ENCODE measurements at regions not wholly inside any gene's neighbourhood (a gene's known extent, or its start where the extent isn't known, plus 50 kb on each side); places are given as distances from the start of the nearest gene placed in this dataset.
"Not testable (repeated sequence)": the region's sequence is repeated elsewhere in the genome, so short reads cannot be mapped to it uniquely, and the experiment has no call there.

GRCh38 chr4:3921902-3922301 is 155.7 kb downstream of the ADRA2C start:
- intact Hi-C loops (cut with micrococcal nuclease; ENCODE audit: unreplicated experiment); H3K27ac Mint-ChIP-seq (ENCODE audit: unreplicated experiment); H3K36me3 Mint-ChIP-seq (ENCODE audit: insufficient read depth, unreplicated experiment); DNase-seq; H3K4me1 Mint-ChIP-seq (ENCODE audit: low read depth, unreplicated experiment); H3K9me3 Mint-ChIP-seq (ENCODE audit: low read depth, unreplicated experiment); BruUV-seq (replicated peaks); H3K4me3 Mint-ChIP-seq (ENCODE audit: low read depth, unreplicated experiment); CTCF ChIA-PET: not testable (repeated sequence)
- peaks cover 48% of the 10 kb centered on the region for H3K27me3 Mint-ChIP-seq (ENCODE audit: unreplicated experiment)

GRCh38 chr4:3925841-3926240 is 159.7 kb downstream of the ADRA2C start:
- H3K27ac Mint-ChIP-seq (ENCODE audit: unreplicated experiment); DNase-seq; H3K9me3 Mint-ChIP-seq (ENCODE audit: low read depth, unreplicated experiment); BruUV-seq (replicated peaks); H3K27me3 Mint-ChIP-seq (ENCODE audit: unreplicated experiment); H3K4me1 Mint-ChIP-seq (ENCODE audit: low read depth, unreplicated experiment); H3K4me3 Mint-ChIP-seq (ENCODE audit: low read depth, unreplicated experiment); H3K36me3 Mint-ChIP-seq (ENCODE audit: insufficient read depth, unreplicated experiment); CTCF ChIA-PET; intact Hi-C loops (cut with micrococcal nuclease; ENCODE audit: unreplicated experiment): not testable (repeated sequence)

GRCh38 chr4:3926271-3926670 is 160.1 kb downstream of the ADRA2C start:
- H3K27ac Mint-ChIP-seq (ENCODE audit: unreplicated experiment); intact Hi-C loops (cut with micrococcal nuclease; ENCODE audit: unreplicated experiment); CTCF ChIA-PET; H3K9me3 Mint-ChIP-seq (ENCODE audit: low read depth, unreplicated experiment); DNase-seq; H3K27me3 Mint-ChIP-seq (ENCODE audit: unreplicated experiment); H3K4me3 Mint-ChIP-seq (ENCODE audit: low read depth, unreplicated experiment); H3K36me3 Mint-ChIP-seq (ENCODE audit: insufficient read depth, unreplicated experiment); H3K4me1 Mint-ChIP-seq (ENCODE audit: low read depth, unreplicated experiment); BruUV-seq (replicated peaks): not testable (repeated sequence)

GRCh38 chr4:3926969-3927755 is 161.0 kb downstream of the ADRA2C start:
- intact Hi-C loops (cut with micrococcal nuclease; ENCODE audit: unreplicated experiment); H3K4me1 Mint-ChIP-seq (ENCODE audit: low read depth, unreplicated experiment); H3K27me3 Mint-ChIP-seq (ENCODE audit: unreplicated experiment); H3K27ac Mint-ChIP-seq (ENCODE audit: unreplicated experiment); H3K9me3 Mint-ChIP-seq (ENCODE audit: low read depth, unreplicated experiment); BruUV-seq (replicated peaks); CTCF ChIA-PET; H3K4me3 Mint-ChIP-seq (ENCODE audit: low read depth, unreplicated experiment); DNase-seq; H3K36me3 Mint-ChIP-seq (ENCODE audit: insufficient read depth, unreplicated experiment): not testable (repeated sequence)

GRCh38 chr4:3929431-3929830 is 163.2 kb downstream of the ADRA2C start:
- H3K9me3 Mint-ChIP-seq (ENCODE audit: low read depth, unreplicated experiment); H3K4me3 Mint-ChIP-seq (ENCODE audit: low read depth, unreplicated experiment); BruUV-seq (replicated peaks); intact Hi-C loops (cut with micrococcal nuclease; ENCODE audit: unreplicated experiment); H3K36me3 Mint-ChIP-seq (ENCODE audit: insufficient read depth, unreplicated experiment); H3K27ac Mint-ChIP-seq (ENCODE audit: unreplicated experiment); H3K27me3 Mint-ChIP-seq (ENCODE audit: unreplicated experiment); CTCF ChIA-PET; DNase-seq; H3K4me1 Mint-ChIP-seq (ENCODE audit: low read depth, unreplicated experiment): not testable (repeated sequence)

- CTCF ChIA-PET; BruUV-seq (replicated peaks); H3K27ac Mint-ChIP-seq (ENCODE audit: unreplicated experiment); H3K36me3 Mint-ChIP-seq (ENCODE audit: insufficient read depth, unreplicated experiment); DNase-seq; intact Hi-C loops (cut with micrococcal nuclease; ENCODE audit: unreplicated experiment); H3K4me1 Mint-ChIP-seq (ENCODE audit: low read depth, unreplicated experiment); H3K4me3 Mint-ChIP-seq (ENCODE audit: low read depth, unreplicated experiment); H3K9me3 Mint-ChIP-seq (ENCODE audit: low read depth, unreplicated experiment); H3K27me3 Mint-ChIP-seq (ENCODE audit: unreplicated experiment): not testable (repeated sequence)
Observed at GRCh38 chr4:3932734-3933133, 166.5 kb downstream of the ADRA2C start.

GRCh38 chr4:3935406-3935805 is 169.2 kb downstream of the ADRA2C start:
- H3K9me3 Mint-ChIP-seq (ENCODE audit: low read depth, unreplicated experiment); H3K36me3 Mint-ChIP-seq (ENCODE audit: insufficient read depth, unreplicated experiment); intact Hi-C loops (cut with micrococcal nuclease; ENCODE audit: unreplicated experiment); H3K27me3 Mint-ChIP-seq (ENCODE audit: unreplicated experiment); H3K4me1 Mint-ChIP-seq (ENCODE audit: low read depth, unreplicated experiment); BruUV-seq (replicated peaks); H3K27ac Mint-ChIP-seq (ENCODE audit: unreplicated experiment); CTCF ChIA-PET; H3K4me3 Mint-ChIP-seq (ENCODE audit: low read depth, unreplicated experiment); DNase-seq: not testable (repeated sequence)
